HuH-7.5 (cell line): ENCODE measurements at regions not wholly inside any gene's neighbourhood (a gene's known extent, or its start where the extent isn't known, plus 50 kb on each side); places are given as distances from the start of the nearest gene placed in this dataset.

Experiments
- DNase-seq: peaks from one replicate; pipeline ENCODE4 v3.0.0; 2011; ENCODE audit warnings: low spot score

DNA sequence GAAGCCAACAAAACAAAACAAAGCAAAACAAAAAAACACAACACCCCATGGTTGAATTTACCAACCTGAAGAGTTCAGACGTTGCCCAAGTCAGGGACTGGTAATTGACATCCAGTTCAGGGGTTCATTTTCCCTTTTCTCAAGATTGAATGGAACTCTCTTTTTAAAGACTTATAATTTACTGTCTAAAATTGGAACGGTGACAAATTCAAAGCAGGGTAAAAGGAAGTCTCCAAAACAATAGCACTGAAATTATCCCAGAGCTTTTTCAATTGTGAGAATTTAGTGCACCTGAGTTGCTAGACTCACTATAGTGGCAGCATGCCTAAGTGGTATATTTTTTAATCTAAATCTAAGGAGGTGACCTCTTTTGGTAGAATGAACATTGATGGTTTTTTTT lies 90.9 kb upstream of the PREP start:
- no peak for DNase-seq

DNA sequence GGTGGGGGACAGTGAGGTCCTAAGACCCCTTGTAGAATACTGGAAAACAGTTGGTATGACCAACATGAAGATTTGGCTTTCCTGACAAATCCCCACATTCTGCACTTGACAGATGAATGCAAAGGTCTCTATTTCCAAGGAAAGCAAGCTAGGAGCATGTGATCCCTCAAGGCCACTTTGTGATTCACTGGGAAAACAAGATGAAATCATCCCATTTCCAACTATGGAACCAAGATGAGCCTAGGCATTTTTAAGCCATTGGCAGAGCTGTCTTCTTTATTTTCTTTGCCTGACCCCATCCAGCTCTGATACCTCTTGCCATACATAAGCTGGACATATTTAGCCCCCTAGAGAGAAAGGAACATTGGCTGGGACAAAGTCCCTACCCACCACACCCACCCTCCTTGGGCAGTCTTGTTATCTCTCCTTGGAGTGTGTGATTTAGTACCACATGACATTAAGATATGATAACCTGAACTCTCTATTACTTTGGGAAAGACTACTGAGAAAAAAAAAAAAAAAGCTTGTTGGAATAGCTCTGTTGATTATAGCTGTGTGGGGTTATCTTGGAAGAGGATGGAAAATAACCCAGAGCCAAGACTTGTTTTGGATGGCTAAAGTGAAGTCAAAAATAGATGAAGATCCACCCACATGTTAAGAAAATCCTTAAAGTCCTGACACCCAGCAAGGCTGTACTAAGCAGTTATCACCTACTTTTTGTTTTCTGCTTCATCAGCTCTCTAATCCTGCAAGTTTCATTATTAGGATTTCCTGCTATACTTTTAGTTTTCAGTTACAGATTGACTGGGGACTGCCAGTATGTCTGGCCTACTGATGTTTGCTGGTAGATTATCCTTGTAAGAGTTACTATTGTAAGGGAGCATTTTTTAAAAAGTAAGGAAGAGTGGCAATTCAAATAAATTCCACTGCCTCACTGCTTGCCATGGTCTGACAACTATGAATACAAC lies 90.1 kb upstream of the PREP start:
- no peak for DNase-seq

GRCh38 chr6:105489216-105489530 lies 86.3 kb upstream of the PREP start:
- DNase-seq, result no peak

- DNase-seq, result no peak
Observed at GRCh38 chr6:105488516-105489215, 85.8 kb upstream of the PREP start.

DNA sequence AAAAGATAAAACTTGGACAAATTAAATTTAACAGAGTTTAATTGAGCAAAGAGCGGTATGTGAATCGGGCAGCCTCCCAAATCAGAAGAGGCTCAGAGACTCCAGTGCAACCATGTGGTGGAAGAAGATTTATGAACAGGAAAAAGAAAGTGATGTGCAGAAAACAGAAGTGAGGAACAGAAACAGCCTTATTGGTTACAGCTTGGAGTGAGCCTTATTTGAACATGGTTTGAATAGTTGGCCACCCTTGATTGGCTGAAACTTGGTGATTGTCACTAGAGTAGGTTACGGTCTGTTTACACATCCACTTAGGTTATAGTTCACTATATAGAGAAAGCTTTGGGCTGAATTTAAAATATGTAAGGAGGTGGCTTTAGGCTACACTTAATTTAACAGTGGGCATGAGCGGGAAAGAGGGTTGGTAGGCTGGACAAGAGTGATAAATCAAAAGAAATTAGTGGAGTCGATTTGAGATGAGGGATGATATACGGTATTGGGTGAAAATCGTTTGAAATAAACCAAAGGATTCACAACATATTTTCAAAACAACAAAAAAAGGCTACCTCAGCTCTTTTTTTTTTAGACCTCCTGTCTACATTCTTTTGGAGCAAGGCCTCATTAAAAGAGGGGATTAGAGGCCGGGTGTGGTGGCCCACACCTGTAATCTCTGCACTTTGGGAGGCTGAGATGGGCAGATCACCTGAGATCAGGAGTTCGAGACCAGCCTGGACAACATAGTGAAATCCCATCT lies 84.3 kb upstream of the PREP start:
- DNase-seq, result no peak

DNA sequence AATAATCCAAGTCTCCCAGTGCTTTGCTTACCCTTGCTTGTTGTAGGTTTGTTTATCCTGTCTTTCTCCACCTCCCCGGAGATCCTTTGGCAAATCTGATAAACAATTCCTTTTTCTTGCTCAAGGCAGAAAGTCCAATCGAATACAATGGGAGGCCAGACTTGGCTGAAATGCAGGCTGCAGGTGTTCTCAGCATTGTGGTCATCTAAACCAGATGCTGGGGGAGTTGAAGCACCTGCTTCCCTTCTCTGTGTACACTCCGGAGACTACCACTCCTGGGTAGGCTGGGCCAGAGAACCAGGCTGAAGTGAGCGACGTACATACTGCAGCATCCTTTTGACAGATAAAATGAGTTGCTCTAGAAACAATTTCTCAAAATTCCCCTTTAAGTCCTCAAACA lies 82.6 kb upstream of the PREP start:
- no peak for DNase-seq

DNA sequence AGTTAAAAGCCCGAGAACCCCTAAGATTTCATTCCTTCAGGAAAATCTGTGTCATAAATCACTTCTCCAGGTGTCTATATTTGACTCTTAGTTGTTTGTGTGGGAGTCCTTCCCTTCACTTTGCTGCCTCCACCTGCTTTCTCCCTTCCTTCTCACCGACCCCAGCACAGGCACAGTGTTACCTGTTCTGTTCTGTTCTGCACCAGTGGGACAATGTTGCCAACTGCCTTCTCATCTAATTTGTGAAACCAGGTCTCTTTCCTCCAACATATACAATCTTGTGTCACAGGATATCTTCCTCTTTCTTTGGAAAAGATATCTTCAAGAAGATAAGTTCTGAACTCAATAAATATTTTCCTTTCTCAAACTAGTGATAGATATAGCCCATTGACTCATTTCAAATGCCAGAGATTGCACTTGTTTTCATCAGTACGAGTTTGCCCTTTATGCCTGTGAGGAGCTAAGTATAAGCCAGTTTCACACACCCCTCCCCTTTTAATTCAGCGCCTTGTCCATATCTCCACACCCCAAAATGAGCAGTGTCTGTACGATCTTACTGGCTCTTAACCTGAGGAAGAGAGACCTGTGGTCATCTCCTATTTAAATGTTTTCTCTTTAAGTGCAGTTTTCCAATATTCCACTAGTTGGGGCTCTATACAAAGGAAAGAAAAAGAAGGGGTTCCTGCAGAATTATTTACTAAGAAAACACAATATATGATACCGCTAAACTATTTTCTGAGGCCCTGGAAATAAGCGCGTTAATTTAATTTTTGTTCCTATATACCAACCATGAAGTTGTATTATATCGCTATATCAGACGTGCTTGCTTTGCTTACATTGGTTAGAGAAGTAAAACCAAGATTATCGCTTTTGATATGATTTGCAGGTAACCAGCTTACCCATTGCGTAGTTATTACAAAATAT lies 81.6 kb upstream of the PREP start:
- DNase-seq, result peak; percentile 7

DNA sequence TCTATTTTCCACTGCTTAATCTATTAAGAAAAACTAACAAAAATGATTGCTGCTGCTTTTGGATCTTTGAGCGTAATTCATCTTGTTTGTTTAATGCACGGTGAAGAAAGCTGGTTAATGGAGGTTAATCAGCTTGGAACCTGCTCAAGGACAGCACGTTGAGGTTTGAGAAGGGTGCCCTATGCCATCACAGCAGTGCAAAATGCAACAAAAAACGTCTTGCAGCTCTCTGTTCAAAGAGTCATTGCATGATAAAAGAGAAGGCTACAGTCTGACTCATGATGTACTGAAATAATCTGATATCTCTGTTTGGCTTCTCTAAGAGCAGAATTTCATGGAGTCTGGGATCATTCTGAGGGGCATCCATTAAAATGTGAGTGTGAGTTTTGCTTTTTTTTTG lies 80.6 kb upstream of the PREP start:
- DNase-seq, result no peak

DNA sequence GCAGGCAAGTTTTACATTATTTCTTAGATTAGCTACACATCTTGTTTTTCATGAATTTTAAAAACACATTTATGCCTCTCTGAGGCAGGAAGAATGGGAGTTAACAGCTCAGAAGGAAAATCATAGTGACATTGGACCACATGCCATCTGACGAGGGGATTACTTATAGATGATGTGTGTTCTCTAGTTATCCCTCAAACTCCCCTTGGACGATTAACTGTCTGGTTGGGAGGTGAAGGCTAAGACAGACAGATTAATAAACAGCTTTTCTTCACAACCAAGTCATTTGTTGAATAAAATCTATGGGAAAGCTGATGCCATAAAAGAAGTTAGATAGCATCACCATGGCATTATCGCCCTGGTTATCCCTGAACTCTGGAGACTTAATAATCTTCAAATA lies 80.0 kb upstream of the PREP start:
- DNase-seq, result no peak

GRCh38 chr6:105482227-105482844 lies 79.5 kb upstream of the PREP start:
- DNase-seq, result no peak

GRCh38 chr6:105476978-105477377 lies 74.1 kb upstream of the PREP start:
- no peak for DNase-seq

- no peak for DNase-seq
Observed at GRCh38 chr6:105474234-105474633, 71.4 kb upstream of the PREP start.

DNA sequence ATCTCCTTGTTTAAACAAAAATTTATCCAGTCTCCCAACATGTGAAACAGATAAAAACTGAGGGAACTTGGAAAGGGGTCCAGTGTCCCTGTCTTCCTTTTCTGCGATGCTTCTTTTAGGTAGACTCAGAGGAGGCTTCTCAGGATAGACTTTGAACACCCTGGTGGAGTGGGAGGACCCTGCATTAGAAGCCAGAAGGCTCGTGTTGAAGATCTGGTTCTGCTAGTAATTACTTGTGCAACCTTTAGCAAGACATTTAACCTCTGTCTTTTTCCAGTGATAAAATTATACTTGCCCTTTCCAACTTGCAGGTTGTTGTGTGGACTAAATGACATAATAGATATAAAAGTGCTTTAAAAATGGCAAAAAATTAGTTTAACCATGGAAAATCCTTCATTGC lies 67.1 kb upstream of the PREP start:
- DNase-seq, result no peak

DNA sequence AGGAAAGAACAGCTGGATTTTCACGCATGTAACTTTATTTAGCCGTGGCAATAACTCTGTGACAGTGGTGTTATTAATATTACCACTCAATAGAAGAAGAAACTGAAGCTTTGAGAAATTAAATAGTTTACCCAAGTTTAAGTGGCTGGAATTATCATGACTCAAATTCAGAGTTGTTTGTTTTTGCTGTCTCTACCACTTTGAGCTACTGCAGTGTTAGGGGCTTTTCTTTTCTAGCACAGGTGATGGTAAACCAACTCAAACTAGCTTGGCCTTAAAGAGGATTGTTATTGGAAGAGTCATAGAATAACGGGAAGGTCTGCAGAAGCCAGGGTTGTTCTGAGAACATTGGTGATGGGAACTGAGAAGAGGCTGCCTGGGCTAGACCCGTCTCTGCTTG lies 66.0 kb upstream of the PREP start:
- DNase-seq, result no peak

GRCh38 chr6:105460860-105461259 lies 58.0 kb upstream of the PREP start:
- no peak for DNase-seq

- DNase-seq, result no peak
Observed at GRCh38 chr6:105459864-105460263, 57.0 kb upstream of the PREP start.

GRCh38 chr6:105459049-105459448 lies 56.2 kb upstream of the PREP start:
- no peak for DNase-seq

- no peak for DNase-seq
Observed at GRCh38 chr6:105458551-105458950, 55.7 kb upstream of the PREP start.

DNA sequence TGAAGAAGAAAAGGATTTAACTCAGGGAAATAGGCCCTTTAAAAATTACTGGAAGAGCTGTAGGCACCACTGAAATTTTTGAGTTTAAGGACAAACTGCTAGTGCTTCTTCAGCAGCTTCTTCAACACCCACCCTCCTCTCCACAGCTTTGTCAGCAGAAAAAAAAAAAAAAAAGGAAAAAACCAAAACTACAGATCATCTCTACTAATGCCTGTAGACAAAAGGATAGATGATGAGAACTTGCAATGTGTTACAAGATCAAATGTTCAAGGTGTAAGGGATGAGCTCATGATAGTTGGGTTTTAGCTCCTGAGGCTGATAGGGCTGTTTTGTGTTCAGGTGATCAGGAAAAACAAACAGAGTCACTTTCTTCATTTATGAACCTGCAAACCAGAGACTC lies 55.2 kb upstream of the PREP start:
- no peak for DNase-seq

DNA sequence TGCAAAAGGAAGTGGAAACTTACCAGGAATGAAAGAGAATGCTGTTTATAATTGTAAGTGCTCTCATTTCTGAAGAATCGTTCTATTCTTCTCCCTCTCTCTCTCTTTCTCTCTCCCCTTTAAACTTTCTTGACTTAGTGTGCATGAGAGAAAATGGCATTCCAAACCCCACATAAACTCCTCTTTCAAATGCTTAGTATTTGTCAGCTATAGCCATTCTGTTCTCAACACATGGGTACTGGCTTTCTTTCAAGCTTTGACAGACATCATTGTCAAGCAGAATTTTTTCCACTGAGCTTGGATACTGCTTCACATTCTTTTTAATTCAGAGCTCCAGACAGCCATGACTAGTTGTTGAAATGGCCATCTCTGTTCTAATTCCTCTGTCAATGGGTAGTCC lies 51.1 kb upstream of the PREP start:
- DNase-seq, result no peak
